CD4-positive, alpha-beta T cell treated with Interleukin-1 beta for 1 hour (primary cell): ENCODE measurements at regions not wholly inside any gene's neighbourhood (a gene's known extent, or its start where the extent isn't known, plus 50 kb on each side); places are given as distances from the start of the nearest gene placed in this dataset.
"Not testable (repeated sequence)": the region's sequence is repeated elsewhere in the genome, so short reads cannot be mapped to it uniquely, and the experiment has no call there.

Source experiments
- DNase-seq, 2 donors: peaks; one replicate each; pipeline ENCODE4 v3.0.0-alpha.2; 2020 to 2022

- no peak for DNase-seq
Measured at GRCh38 chr14:58755031-58755925, 117.5 kb downstream of the DACT1 start.

GRCh38 chr14:58760121-58760520 lies 122.4 kb downstream of the DACT1 start:
- no peak for DNase-seq

- DNase-seq, result no peak
Measured at GRCh38 chr14:58762629-58763028, 124.9 kb downstream of the DACT1 start.

GRCh38 chr14:58763210-58763609 lies 125.4 kb downstream of the DACT1 start:
- no peak for DNase-seq

- DNase-seq, result no peak
Measured at GRCh38 chr14:58765418-58765831, 127.7 kb downstream of the DACT1 start.

GRCh38 chr14:58765843-58766242 lies 128.1 kb downstream of the DACT1 start:
- DNase-seq, result no peak

- no peak for DNase-seq
Measured at GRCh38 chr14:58769011-58769643, 131.4 kb downstream of the DACT1 start.

GRCh38 chr14:58769771-58770170 lies 132.0 kb downstream of the DACT1 start:
- DNase-seq, result no peak

GRCh38 chr14:58770491-58770982 lies 132.8 kb downstream of the DACT1 start:
- no peak for DNase-seq

GRCh38 chr14:58771016-58771415 lies 133.3 kb downstream of the DACT1 start:
- no peak for DNase-seq

- DNase-seq, result no peak
Measured at GRCh38 chr14:58772116-58772515, 134.4 kb downstream of the DACT1 start.

GRCh38 chr14:58772794-58773620 lies 135.2 kb downstream of the DACT1 start:
- DNase-seq, result no peak

- DNase-seq, result no peak
Measured at GRCh38 chr14:58774531-58774930, 136.8 kb downstream of the DACT1 start.

GRCh38 chr14:58775130-58775529 lies 137.4 kb downstream of the DACT1 start:
- DNase-seq, result not testable (repeated sequence)

- no peak for DNase-seq
Measured at GRCh38 chr14:58776516-58776915, 138.8 kb downstream of the DACT1 start.

- no peak for DNase-seq
Measured at GRCh38 chr14:58777541-58777979, 139.8 kb downstream of the DACT1 start.

- DNase-seq, result no peak
Measured at GRCh38 chr14:58778202-58778601, 140.4 kb downstream of the DACT1 start.

- DNase-seq, result no peak
Measured at GRCh38 chr14:58779376-58779775, 141.6 kb downstream of the DACT1 start.

GRCh38 chr14:58780185-58780584 lies 142.4 kb downstream of the DACT1 start:
- DNase-seq, result no peak

GRCh38 chr14:58780605-58781004 lies 142.8 kb downstream of the DACT1 start:
- no peak for DNase-seq

- no peak for DNase-seq
Measured at GRCh38 chr14:58782011-58782410, 144.2 kb downstream of the DACT1 start.

GRCh38 chr14:58783792-58784511 lies 146.2 kb downstream of the DACT1 start:
- DNase-seq, result no peak
